HCT116 (cell line): ENCODE measurements at regions not wholly inside any gene's neighbourhood (a gene's known extent, or its start where the extent isn't known, plus 50 kb on each side); places are given as distances from the start of the nearest gene placed in this dataset.

Experiments used
- ATAC-seq: fragments of 200-7000 bp; cut with Tn5 transposase; 2 replicates; pipeline ENCODE4 v1.9.1; 2020; ENCODE audit warnings: mild to moderate bottlenecking, moderate library complexity
- BruUV-seq: library from RNA; stranded (reverse); fragments of 400-500 nt; replicated peaks from 2 replicates; lab custom pipeline; 2021; lab: Mats Ljungman, UMichigan
- CTCF ChIA-PET: fragments of 300-600 bp; sonication (Branson Sonifier 250); formaldehyde crosslinking; loops from one replicate; lab custom pipeline; 2021; ENCODE audit warnings: antibody characterized with exemption; lab: Charles Lee
- POLR2A ChIA-PET: fragments of 300-600, 350-600 bp; sonication (Branson Sonifier 250); formaldehyde crosslinking; loops from one replicate; lab custom pipeline; 2021; ENCODE audit warnings: antibody characterized with exemption; lab: Charles Lee
- RAD21 ChIA-PET, 2 experiments: fragments of 300-600 bp; sonication (Branson Sonifier 250); formaldehyde crosslinking; loops; one replicate each; lab custom pipeline; 2023; ENCODE audit warnings: low total read pairs in 2 of 2; ENCODE audit not compliant: uncharacterized antibody in 2 of 2, unreplicated experiment in 2 of 2, low non-redundant PET in 1 of 2; lab: Charles Lee
- DNase-seq: peaks from one replicate; pipeline ENCODE4 v3.0.0-alpha.2; 2010; ENCODE audit warnings: low read depth, low spot score
- H2AFZ ChIP-seq: fragments of 200-600 bp; shearing (Covaris generic), sonication (generic); 2 replicates; pipeline ENCODE4 v1.6.1; 2017; ENCODE audit warnings: low read depth, mixed run types, mixed read lengths, antibody characterized with exemption, low read length; ENCODE audit not compliant: poor library complexity, severe bottlenecking
- H3K27ac ChIP-seq: 2 replicates; pipeline ENCODE4 v1.5.1; 2012; ENCODE audit warnings: low read depth, low read length
- H3K27me3 ChIP-seq: fragments of 200-600 bp; sonication (generic); 2 replicates; pipeline ENCODE4 v1.6.1; 2016; ENCODE audit warnings: mixed run types, low read length, mixed read lengths; ENCODE audit not compliant: insufficient read depth
- H3K36me3 ChIP-seq, 2 experiments: fragments of 200-500 bp in 1 of 2; fragments of 200-600 bp in 1 of 2; sonication (Bioruptor generic) in 1 of 2; sonication (generic) in 1 of 2; 2 replicates each; pipeline versions ENCODE4 v1.5.1 to v1.6.1; 2014 to 2016; ENCODE audit warnings: low read length in 2 of 2, inconsistent platforms in 1 of 2, mixed read lengths in 1 of 2, mixed run types in 1 of 2; ENCODE audit not compliant: insufficient read depth in 2 of 2, control insufficient read depth in 1 of 2
- H3K4me1 ChIP-seq, 2 experiments: fragments of 200-600 bp in 1 of 2; sonication (generic) in 1 of 2; 2 replicates each; pipeline versions ENCODE4 v1.5.1 to v1.6.1; 2012 to 2017; ENCODE audit warnings: low read length in 2 of 2, inconsistent platforms in 1 of 2, mild to moderate bottlenecking in 1 of 2, mixed read lengths in 1 of 2, mixed run types in 1 of 2, moderate library complexity in 1 of 2; ENCODE audit not compliant: insufficient read depth in 2 of 2, control insufficient read depth in 1 of 2
- H3K4me2 ChIP-seq: fragments of 200-600 bp; sonication (generic); 2 replicates; pipeline ENCODE4 v1.6.1; 2017; ENCODE audit warnings: mixed run types, low read length, mixed read lengths
- H3K4me3 ChIP-seq, 2 experiments: fragments of 200-600 bp in 1 of 2; sonication (generic) in 1 of 2; replicated peaks in 1 of 2; 2 replicates each; pipeline ENCODE4 v1.5.1; 2011 to 2016; ENCODE audit warnings: low read length in 2 of 2, control low read depth in 1 of 2, low read depth in 1 of 2, mild to moderate bottlenecking in 1 of 2, mixed read lengths in 1 of 2, mixed run types in 1 of 2
- H3K79me2 ChIP-seq: fragments of 200-600 bp; sonication (generic); 2 replicates; pipeline ENCODE4 v1.6.1; 2017; ENCODE audit warnings: mild to moderate bottlenecking, mixed run types, low read length, moderate library complexity, mixed read lengths; ENCODE audit not compliant: insufficient read depth
- H3K9ac ChIP-seq: fragments of 200-600 bp; sonication (generic); 2 replicates; pipeline ENCODE4 v1.6.1; 2016; ENCODE audit warnings: low read length, mixed read lengths
- H3K9me2 ChIP-seq: fragments of 200-600 bp; sonication (generic), shearing (Covaris generic); 2 replicates; pipeline ENCODE4 v1.6.1; 2017; ENCODE audit warnings: mixed run types, mild to moderate bottlenecking, moderate library complexity; ENCODE audit not compliant: insufficient read depth
- H3K9me3 ChIP-seq, 2 experiments: fragments of 200-500 bp in 1 of 2; fragments of 200-600 bp in 1 of 2; sonication (Bioruptor generic) in 1 of 2; sonication (generic) in 1 of 2; 2 replicates each; pipeline ENCODE4 v1.6.1; 2014 to 2017; ENCODE audit warnings: low read length in 2 of 2, mixed read lengths in 2 of 2, inconsistent platforms in 1 of 2, low read depth in 1 of 2, mild to moderate bottlenecking in 1 of 2, mixed run types in 1 of 2, moderate library complexity in 1 of 2; ENCODE audit not compliant: control insufficient read depth in 1 of 2, insufficient read depth in 1 of 2
- H4K20me1 ChIP-seq: fragments of 200-600 bp; sonication (generic), shearing (Covaris generic); 2 replicates; pipeline ENCODE4 v1.6.1; 2017; ENCODE audit warnings: mixed run types, mild to moderate bottlenecking, moderate library complexity; ENCODE audit not compliant: insufficient read depth
- ATF3 ChIP-seq: IDR thresholded peaks from 2 replicates; pipeline ENCODE4 v1.6.1; 2012
- EGR1 ChIP-seq: IDR thresholded peaks from 2 replicates; pipeline ENCODE4 v1.6.1; 2012; ENCODE audit warnings: low read depth
- EZH2 ChIP-seq: fragments of 200-600 bp; sonication (generic); IDR thresholded peaks from 2 replicates; pipeline ENCODE4 v1.6.1; 2017; ENCODE audit warnings: antibody characterized with exemption, mixed run types
- EZH2phosphoT487 ChIP-seq: fragments of 200-600 bp; IDR thresholded peaks from 2 replicates; pipeline ENCODE4 v1.6.1; 2018; ENCODE audit warnings: antibody characterized with exemption, borderline replicate concordance
- JUND ChIP-seq: IDR thresholded peaks from 2 replicates; pipeline ENCODE4 v1.6.1; 2012
- RAD21 ChIP-seq: IDR thresholded peaks from 2 replicates; pipeline ENCODE4 v1.6.1; 2012; ENCODE audit warnings: low read depth, mild to moderate bottlenecking
- REST ChIP-seq: IDR thresholded peaks from 2 replicates; pipeline ENCODE4 v1.6.1; 2012; ENCODE audit warnings: low read depth
- SP1 ChIP-seq: IDR thresholded peaks from 2 replicates; pipeline ENCODE4 v1.6.1; 2012; ENCODE audit warnings: low read depth
- TCF7L2 ChIP-seq: IDR thresholded peaks from 2 replicates; pipeline ENCODE4 v1.7.0; 2011; ENCODE audit warnings: borderline replicate concordance, inconsistent platforms; ENCODE audit not compliant: insufficient read depth, insufficient read length; ENCODE audit errors: extremely low read depth
- YY1 ChIP-seq: IDR thresholded peaks from 2 replicates; pipeline ENCODE4 v1.6.1; 2011; ENCODE audit warnings: low read length, low read depth, moderate library complexity, mild to moderate bottlenecking; ENCODE audit not compliant: insufficient replicate concordance; ENCODE audit errors: extremely low read depth
- ZFX ChIP-seq: fragments of 450-650 bp; IDR thresholded peaks from 2 replicates; pipeline ENCODE4 v1.6.1; 2017
- ZNF274 ChIP-seq: fragments of 200-500 bp; sonication (Bioruptor generic); IDR thresholded peaks from 2 replicates; pipeline ENCODE4 v1.6.1; 2014; ENCODE audit warnings: mild to moderate bottlenecking, low read depth, low read length, inconsistent platforms
- intact Hi-C: fragments of 100-400 bp; cut with micrococcal nuclease; formaldehyde crosslinking; loops from 2 replicates; pipeline ENCODE4 v1.10.0; 2022
- TF ChIP-seq, protein P1 (sequence below): IDR thresholded peaks from 2 replicates; pipeline ENCODE4 v1.6.1; 2011; ENCODE audit warnings: mild to moderate bottlenecking, low read length, moderate library complexity; ENCODE audit not compliant: insufficient replicate concordance; ENCODE audit errors: extremely low read depth

DNA sequence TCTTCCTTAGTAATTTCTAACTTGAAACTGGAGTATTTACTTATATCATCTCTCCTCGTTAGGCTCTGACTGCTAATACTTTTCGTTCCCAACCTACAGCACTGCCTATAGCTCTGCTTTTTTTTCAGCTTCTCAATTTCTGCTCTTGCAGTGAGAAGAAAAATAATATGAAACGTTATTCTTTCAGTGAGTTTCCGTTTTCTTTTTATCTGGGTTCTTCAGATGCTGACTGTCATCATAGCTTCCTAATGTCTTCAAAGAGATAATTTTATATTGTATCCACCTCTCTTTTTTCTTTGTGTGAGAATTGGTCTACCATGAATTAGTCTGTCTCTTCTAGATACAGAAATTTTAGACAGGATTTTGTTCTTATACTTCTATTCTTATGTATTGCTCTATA, 454.9 kb downstream of the LMO7 start:
- BruUV-seq = no TSS peak
- Histone ChIP-seq H3K27me3 (no peaks in the 10 kb centered on the region), H3K9ac (no peak overlapping the region), H3K36me3 (no peaks in the 10 kb centered on the region), H3K9me3 (peaks cover 0 to 3% of the 10 kb centered on the region in 2 experiments; a peak in 1 of 4 replicates), H3K4me1 (no peaks in the 10 kb centered on the region), H4K20me1 (no peaks in the 10 kb centered on the region), H2AFZ (no peak overlapping the region), H3K27ac (no peak overlapping the region), H3K4me2 (no peak overlapping the region), H3K79me2 (no peaks in the 10 kb centered on the region), H3K9me2 (no peaks in the 10 kb centered on the region), H3K4me3 (no peak overlapping the region)
- TF ChIP-seq JUND (no peak), ATF3 (no peak), RAD21 (no peak), EZH2 (no peak), TCF7L2 (no peak), ZNF274 (no peak)
- POLR2A ChIA-PET = no interaction called here
- RAD21 ChIA-PET = no interaction called here
- DNase-seq = no peak
- ATAC-seq = no peak
- CTCF ChIA-PET = no interaction called here
- intact Hi-C loops = no loop called here

GRCh38 chr13:76086729-76087128, 450.6 kb downstream of the LMO7 start:
- RAD21 ChIA-PET = no interaction called here
- intact Hi-C loops = no loop called here
- peaks cover 0 to 3% of the 10 kb centered on the region in 2 experiments; a peak in 1 of 4 replicates for H3K9me3 ChIP-seq
- H2AFZ ChIP-seq = no peak overlapping the region
- no peaks in the 10 kb centered on the region for H3K27me3 ChIP-seq
- H3K79me2 ChIP-seq = no peaks in the 10 kb centered on the region
- no peak for DNase-seq
- POLR2A ChIA-PET = no interaction called here
- TF ChIP-seq SP1 (no peak), EGR1 (no peak), YY1 (no peak), REST (no peak), EZH2phosphoT487 (no peak), EZH2 (no peak), ATF3 (no peak), RAD21 (no peak), ZFX (no peak)
- TF ChIP-seq, protein P1, sequence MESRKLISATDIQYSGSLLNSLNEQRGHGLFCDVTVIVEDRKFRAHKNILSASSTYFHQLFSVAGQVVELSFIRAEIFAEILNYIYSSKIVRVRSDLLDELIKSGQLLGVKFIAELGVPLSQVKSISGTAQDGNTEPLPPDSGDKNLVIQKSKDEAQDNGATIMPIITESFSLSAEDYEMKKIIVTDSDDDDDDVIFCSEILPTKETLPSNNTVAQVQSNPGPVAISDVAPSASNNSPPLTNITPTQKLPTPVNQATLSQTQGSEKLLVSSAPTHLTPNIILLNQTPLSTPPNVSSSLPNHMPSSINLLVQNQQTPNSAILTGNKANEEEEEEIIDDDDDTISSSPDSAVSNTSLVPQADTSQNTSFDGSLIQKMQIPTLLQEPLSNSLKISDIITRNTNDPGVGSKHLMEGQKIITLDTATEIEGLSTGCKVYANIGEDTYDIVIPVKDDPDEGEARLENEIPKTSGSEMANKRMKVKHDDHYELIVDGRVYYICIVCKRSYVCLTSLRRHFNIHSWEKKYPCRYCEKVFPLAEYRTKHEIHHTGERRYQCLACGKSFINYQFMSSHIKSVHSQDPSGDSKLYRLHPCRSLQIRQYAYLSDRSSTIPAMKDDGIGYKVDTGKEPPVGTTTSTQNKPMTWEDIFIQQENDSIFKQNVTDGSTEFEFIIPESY = no peak
- TF ChIP-seq, all 23 proteins: peak for 0
- Histone ChIP-seq H3K4me3 (no peak overlapping the region), H3K9me2 (no peaks in the 10 kb centered on the region), H4K20me1 (no peaks in the 10 kb centered on the region), H3K27ac (no peak overlapping the region), H3K4me1 (no peaks in the 10 kb centered on the region), H3K9ac (no peak overlapping the region), H3K36me3 (no peaks in the 10 kb centered on the region), H3K4me2 (no peak overlapping the region)
- CTCF ChIA-PET = no interaction called here
- no TSS peak for BruUV-seq
- no peak for ATAC-seq
